Suprapubic skin (tissue), 4 donors: ENCODE measurements at regions not wholly inside any gene's neighbourhood (a gene's known extent, or its start where the extent isn't known, plus 50 kb on each side); places are given as distances from the start of the nearest gene placed in this dataset.

Source experiments
- POLR2A ChIP-seq, 2 donors: fragments of 450-650 bp; IDR thresholded peaks; one replicate each; pipeline ENCODE4 v1.6.1; 2017; ENCODE audit warnings: antibody characterized with exemption in 2 of 2, mild to moderate bottlenecking in 2 of 2, moderate library complexity in 2 of 2
- POLR2AphosphoS5 ChIP-seq, 3 donors: sonication (generic); formaldehyde crosslinking; IDR thresholded peaks; one replicate each; pipeline ENCODE4 v1.6.1; 2017; ENCODE audit warnings: antibody characterized with exemption in 3 of 3
- TF ChIP-seq, protein P1 (sequence below), 2 donors: fragments of 200-600 bp in 1 of 2; fragments of 450-650 bp in 1 of 2; sonication (generic) in 1 of 2; IDR thresholded peaks; one replicate each; pipeline ENCODE4 v1.5.1; 2016 to 2019; ENCODE audit warnings: antibody characterized with exemption in 2 of 2, mild to moderate bottlenecking in 1 of 2, moderate library complexity in 1 of 2

DNA sequence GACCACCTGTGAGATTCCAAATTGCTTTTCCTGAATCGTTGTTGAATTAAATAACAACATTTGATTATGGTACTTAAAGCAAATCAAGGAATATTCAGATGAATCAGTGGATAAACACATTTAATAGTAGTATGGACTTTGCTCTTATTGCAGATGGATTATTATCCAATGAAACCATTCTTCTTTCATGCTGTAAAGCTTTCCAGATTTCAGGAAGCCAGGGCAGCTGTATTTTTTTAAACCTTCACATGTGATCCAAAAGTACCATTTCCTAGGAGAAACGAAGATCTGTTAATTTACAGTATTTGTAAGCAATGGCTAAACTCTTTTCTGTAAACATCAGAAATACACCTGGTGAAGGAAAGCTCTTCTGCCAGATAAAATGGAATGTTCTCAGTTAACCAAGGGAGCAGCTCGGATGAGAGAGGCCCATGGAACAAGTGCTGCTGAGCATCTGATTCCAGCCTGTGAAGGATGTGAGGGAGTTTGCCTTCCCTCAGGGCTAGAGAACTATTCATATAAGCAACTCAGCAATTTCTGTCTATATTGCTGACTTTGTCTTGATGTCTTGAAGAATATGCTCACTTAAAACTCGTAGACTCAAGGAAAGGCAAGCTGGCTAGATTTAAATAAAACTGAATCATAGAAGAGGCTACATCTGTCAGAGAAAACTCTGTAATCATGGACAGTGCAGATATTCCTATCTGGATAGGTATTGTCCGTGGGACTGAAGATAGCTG is 94.4 kb upstream of the LIMCH1 start:
- TF ChIP-seq, protein P1, sequence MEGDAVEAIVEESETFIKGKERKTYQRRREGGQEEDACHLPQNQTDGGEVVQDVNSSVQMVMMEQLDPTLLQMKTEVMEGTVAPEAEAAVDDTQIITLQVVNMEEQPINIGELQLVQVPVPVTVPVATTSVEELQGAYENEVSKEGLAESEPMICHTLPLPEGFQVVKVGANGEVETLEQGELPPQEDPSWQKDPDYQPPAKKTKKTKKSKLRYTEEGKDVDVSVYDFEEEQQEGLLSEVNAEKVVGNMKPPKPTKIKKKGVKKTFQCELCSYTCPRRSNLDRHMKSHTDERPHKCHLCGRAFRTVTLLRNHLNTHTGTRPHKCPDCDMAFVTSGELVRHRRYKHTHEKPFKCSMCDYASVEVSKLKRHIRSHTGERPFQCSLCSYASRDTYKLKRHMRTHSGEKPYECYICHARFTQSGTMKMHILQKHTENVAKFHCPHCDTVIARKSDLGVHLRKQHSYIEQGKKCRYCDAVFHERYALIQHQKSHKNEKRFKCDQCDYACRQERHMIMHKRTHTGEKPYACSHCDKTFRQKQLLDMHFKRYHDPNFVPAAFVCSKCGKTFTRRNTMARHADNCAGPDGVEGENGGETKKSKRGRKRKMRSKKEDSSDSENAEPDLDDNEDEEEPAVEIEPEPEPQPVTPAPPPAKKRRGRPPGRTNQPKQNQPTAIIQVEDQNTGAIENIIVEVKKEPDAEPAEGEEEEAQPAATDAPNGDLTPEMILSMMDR (IDR thresholded peaks at IDR 0.05): no peak
- TF ChIP-seq POLR2A (IDR thresholded peaks at IDR 0.05) (no peak), POLR2AphosphoS5 (IDR thresholded peaks at IDR 0.05) (no peak)
